GM13977 (cell line): ENCODE measurements at regions not wholly inside any gene's neighbourhood (a gene's known extent, or its start where the extent isn't known, plus 50 kb on each side); places are given as distances from the start of the nearest gene placed in this dataset.

Source experiments
- DNase-seq: peaks from one replicate; pipeline ENCODE4 v3.0.0; 2012; ENCODE audit warnings: low spot score
- CTCF ChIP-seq: IDR thresholded peaks from 2 replicates; pipeline ENCODE4 v1.5.1; 2012; ENCODE audit warnings: mild to moderate bottlenecking, control low read depth; ENCODE audit not compliant: insufficient read depth; ENCODE audit errors: extremely low read depth, missing control alignments
- in situ Hi-C: fragments of 300-500 bp; cut with MboI; formaldehyde crosslinking; loops from one replicate; pipeline ENCODE4 v1.12.0; 2022; ENCODE audit warnings: low sequenced_read_pairs, low pct_unique_long_range_greater_than_20kb, mixed read lengths, inconsistent platforms; ENCODE audit not compliant: unreplicated experiment

- in situ Hi-C loops = no loop called here
- no peak for DNase-seq
- TF ChIP-seq CTCF = no peak
These were observed 293.5 kb upstream of the AKR1E2 start for GRCh38 chr10:4532467-4532866.

- TF ChIP-seq CTCF = no peak
- in situ Hi-C loops = no loop called here
These were observed 294.0 kb upstream of the AKR1E2 start for GRCh38 chr10:4532011-4532410.

GRCh38 chr10:4529266-4529665 is 296.7 kb upstream of the AKR1E2 start:
- no peak for TF ChIP-seq CTCF
- no peak for DNase-seq
- in situ Hi-C loops = no loop called here

More at GRCh38 chr10:4532011-4532410, 294.0 kb upstream of the AKR1E2 start:
- DNase-seq = no peak

- in situ Hi-C loops = no loop called here
- DNase-seq = no peak
- TF ChIP-seq CTCF = no peak
These were observed 298.6 kb upstream of the AKR1E2 start for GRCh38 chr10:4527281-4527970.

- in situ Hi-C loops = no loop called here
- no peak for DNase-seq
- no peak for TF ChIP-seq CTCF
These were observed 299.7 kb upstream of the AKR1E2 start for GRCh38 chr10:4526311-4526731.

GRCh38 chr10:4525103-4525502 is 300.9 kb upstream of the AKR1E2 start:
- no peak for DNase-seq
- TF ChIP-seq CTCF = no peak
- in situ Hi-C loops = no loop called here
